GM19035 (cell line): ENCODE measurements at regions not wholly inside any gene's neighbourhood (a gene's known extent, or its start where the extent isn't known, plus 50 kb on each side); places are given as distances from the start of the nearest gene placed in this dataset.
"Not testable (repeated sequence)": the region's sequence is repeated elsewhere in the genome, so short reads cannot be mapped to it uniquely, and the experiment has no call there.

Source experiments
- ATAC-seq: cut with Tn5 transposase; IDR thresholded peaks from one replicate; pipeline ENCODE4 v1.9.1; 2021; ENCODE audit not compliant: unreplicated experiment

- ATAC-seq, result no peak
These were observed 67.0 kb upstream of the EDEM3 start for GRCh38 chr1:184821658-184822057.

GRCh38 chr1:184820956-184821355 lies 66.3 kb upstream of the EDEM3 start:
- no peak for ATAC-seq

- ATAC-seq, result no peak
These were observed 65.6 kb upstream of the EDEM3 start for GRCh38 chr1:184820218-184820750.

- ATAC-seq, result no peak
These were observed 64.0 kb upstream of the EDEM3 start for GRCh38 chr1:184818646-184819045.

- not testable (repeated sequence) for ATAC-seq
These were observed 62.3 kb upstream of the EDEM3 start for GRCh38 chr1:184817003-184817402.

GRCh38 chr1:184813528-184814089 lies 59.0 kb upstream of the EDEM3 start:
- no peak for ATAC-seq

GRCh38 chr1:184811439-184812111 lies 56.9 kb upstream of the EDEM3 start:
- ATAC-seq, result no peak

GRCh38 chr1:184810735-184811343 lies 56.2 kb upstream of the EDEM3 start:
- no peak for ATAC-seq

- ATAC-seq, result no peak
These were observed 51.7 kb upstream of the EDEM3 start for GRCh38 chr1:184806296-184806721.

- peak; percentile 88 for ATAC-seq
These were observed 51.1 kb upstream of the EDEM3 start for GRCh38 chr1:184805667-184806295.
